ENCODE measurements at regions not wholly inside any gene's neighbourhood (a gene's known extent, or its start where the extent isn't known, plus 50 kb on each side); places are given as distances from the start of the nearest gene placed in this dataset.

GRCh38 chr9:87064311-87064710, 117.0 kb upstream of the GAS1 start:
- Histone ChIP-seq H3K27ac (ENCODE audit: low read depth, low read length) (no peak overlapping the region), H3K9me3 (ENCODE audit: control insufficient read depth, insufficient read depth, low read length) (no peaks in the 10 kb centered on the region), H4K20me1 (ENCODE audit: control insufficient read depth, insufficient read depth, low read depth, low read length) (no peaks in the 10 kb centered on the region), H3F3A (ENCODE audit: control insufficient read depth, insufficient read depth) (no peaks in the 10 kb centered on the region), H3K4me1 (ENCODE audit: control insufficient read depth, low read length) (no peaks in the 10 kb centered on the region), H3K36me3 (ENCODE audit: control insufficient read depth, low read length) (no peaks in the 10 kb centered on the region), H3K9me2 (replicated peaks; ENCODE audit: control insufficient read depth, low read length) (no peaks in the 10 kb centered on the region), H3K27me3 (ENCODE audit: control insufficient read depth, low read length) (no peaks in the 10 kb centered on the region), H3K79me2 (ENCODE audit: control insufficient read depth, low read length) (no peaks in the 10 kb centered on the region), H3K4me2 (ENCODE audit: low read length) (no peak overlapping the region), H3K4me3 (ENCODE audit: low read length) (no peak overlapping the region)
- TF ChIP-seq CTCF (IDR thresholded peaks at IDR 0.05; ENCODE audit: low read depth, low read length, poor library complexity, severe bottlenecking), result no peak

GRCh38 chr9:87065981-87066380, 118.7 kb upstream of the GAS1 start:
- H3K27me3 ChIP-seq (ENCODE audit: control insufficient read depth, low read length), result no peaks in the 10 kb centered on the region
- TF ChIP-seq CTCF (IDR thresholded peaks at IDR 0.05; ENCODE audit: low read depth, low read length, poor library complexity, severe bottlenecking) (no peak), EZH2phosphoT487 (IDR thresholded peaks at IDR 0.05; ENCODE audit: borderline replicate concordance, low read length) (no peak)
- no peak overlapping the region for H3K4me3 ChIP-seq (ENCODE audit: low read length)
- H3K4me2 ChIP-seq (ENCODE audit: low read length), result no peak overlapping the region
- H3K36me3 ChIP-seq (ENCODE audit: control insufficient read depth, low read length), result no peaks in the 10 kb centered on the region
- H3K9me3 ChIP-seq (ENCODE audit: control insufficient read depth, insufficient read depth, low read length), result no peaks in the 10 kb centered on the region
- no peaks in the 10 kb centered on the region for H3K4me1 ChIP-seq (ENCODE audit: control insufficient read depth, low read length)
- H3K79me2 ChIP-seq (ENCODE audit: control insufficient read depth, low read length), result no peaks in the 10 kb centered on the region
- no peak overlapping the region for H3K27ac ChIP-seq (ENCODE audit: low read depth, low read length)
- H4K20me1 ChIP-seq (ENCODE audit: control insufficient read depth, insufficient read depth, low read depth, low read length), result no peaks in the 10 kb centered on the region
- no peaks in the 10 kb centered on the region for H3F3A ChIP-seq (ENCODE audit: control insufficient read depth, insufficient read depth)
- H3K9me2 ChIP-seq (replicated peaks; ENCODE audit: control insufficient read depth, low read length), result no peaks in the 10 kb centered on the region

- no peak for TF ChIP-seq CTCF (IDR thresholded peaks at IDR 0.05; ENCODE audit: low read depth, low read length, poor library complexity, severe bottlenecking)
- no peak for TF ChIP-seq EZH2phosphoT487 (IDR thresholded peaks at IDR 0.05; ENCODE audit: borderline replicate concordance, low read length)
- no peaks in the 10 kb centered on the region for H3K4me1 ChIP-seq (ENCODE audit: control insufficient read depth, low read length)
- no peaks in the 10 kb centered on the region for H4K20me1 ChIP-seq (ENCODE audit: control insufficient read depth, insufficient read depth, low read depth, low read length)
- H3F3A ChIP-seq (ENCODE audit: control insufficient read depth, insufficient read depth), result no peaks in the 10 kb centered on the region
- no peak overlapping the region for H3K4me3 ChIP-seq (ENCODE audit: low read length)
- H3K9me3 ChIP-seq (ENCODE audit: control insufficient read depth, insufficient read depth, low read length), result no peaks in the 10 kb centered on the region
- no peak overlapping the region for H3K27ac ChIP-seq (ENCODE audit: low read depth, low read length)
- no peaks in the 10 kb centered on the region for H3K36me3 ChIP-seq (ENCODE audit: control insufficient read depth, low read length)
- H3K4me2 ChIP-seq (ENCODE audit: low read length), result no peak overlapping the region
- no peaks in the 10 kb centered on the region for H3K79me2 ChIP-seq (ENCODE audit: control insufficient read depth, low read length)
- H3K9me2 ChIP-seq (replicated peaks; ENCODE audit: control insufficient read depth, low read length), result no peaks in the 10 kb centered on the region
- no peaks in the 10 kb centered on the region for H3K27me3 ChIP-seq (ENCODE audit: control insufficient read depth, low read length)
Measured at GRCh38 chr9:87067426-87067825, 120.1 kb upstream of the GAS1 start.

All from DOHH2 (cell line).